Suprapubic skin (tissue), 4 donors: ENCODE measurements at regions not wholly inside any gene's neighbourhood (a gene's known extent, or its start where the extent isn't known, plus 50 kb on each side); places are given as distances from the start of the nearest gene placed in this dataset.
"Not testable (repeated sequence)": the region's sequence is repeated elsewhere in the genome, so short reads cannot be mapped to it uniquely, and the experiment has no call there.

Source experiments
- DNase-seq, 2 donors: peaks; one replicate each; pipeline ENCODE4 v3.0.0-alpha.2; 2019; ENCODE audit warnings: low spot score in 2 of 2
- H3K27ac ChIP-seq: fragments of 200-600 bp; sonication (generic); one replicate; pipeline ENCODE4 v1.5.1; 2019
- H3K27me3 ChIP-seq: fragments of 200-600 bp; sonication (generic); one replicate; pipeline ENCODE4 v1.5.1; 2019
- H3K36me3 ChIP-seq: fragments of 200-600 bp; sonication (generic); one replicate; pipeline ENCODE4 v1.5.1; 2019
- H3K4me1 ChIP-seq: fragments of 200-600 bp; sonication (generic); one replicate; pipeline ENCODE4 v1.5.1; 2019
- H3K4me3 ChIP-seq: fragments of 200-600 bp; sonication (generic); one replicate; pipeline ENCODE4 v1.5.1; 2019; ENCODE audit warnings: mild to moderate bottlenecking
- H3K9me3 ChIP-seq: fragments of 200-600 bp; sonication (generic); one replicate; pipeline ENCODE4 v1.5.1; 2019
- EP300 ChIP-seq: sonication (generic); formaldehyde crosslinking; IDR thresholded peaks from one replicate; pipeline ENCODE4 v1.6.1; 2017; ENCODE audit warnings: antibody characterized with exemption
- POLR2A ChIP-seq, 2 donors: fragments of 450-650 bp; IDR thresholded peaks; one replicate each; pipeline ENCODE4 v1.6.1; 2017; ENCODE audit warnings: antibody characterized with exemption in 2 of 2, mild to moderate bottlenecking in 2 of 2, moderate library complexity in 2 of 2
- POLR2AphosphoS5 ChIP-seq, 3 donors: sonication (generic); formaldehyde crosslinking; IDR thresholded peaks; one replicate each; pipeline ENCODE4 v1.6.1; 2017; ENCODE audit warnings: antibody characterized with exemption in 3 of 3
- whole genome bisulfite sequencing: methylation state at CpG from one replicate; pipeline ENCODE4 v1.1.5; 2018; 5-methylcytosine and 5-hydroxymethylcytosine counted together
- TF ChIP-seq, protein P1 (sequence below), 2 donors: fragments of 200-600 bp in 1 of 2; fragments of 450-650 bp in 1 of 2; sonication (generic) in 1 of 2; IDR thresholded peaks; one replicate each; pipeline ENCODE4 v1.5.1; 2016 to 2019; ENCODE audit warnings: antibody characterized with exemption in 2 of 2, mild to moderate bottlenecking in 1 of 2, moderate library complexity in 1 of 2

DNA sequence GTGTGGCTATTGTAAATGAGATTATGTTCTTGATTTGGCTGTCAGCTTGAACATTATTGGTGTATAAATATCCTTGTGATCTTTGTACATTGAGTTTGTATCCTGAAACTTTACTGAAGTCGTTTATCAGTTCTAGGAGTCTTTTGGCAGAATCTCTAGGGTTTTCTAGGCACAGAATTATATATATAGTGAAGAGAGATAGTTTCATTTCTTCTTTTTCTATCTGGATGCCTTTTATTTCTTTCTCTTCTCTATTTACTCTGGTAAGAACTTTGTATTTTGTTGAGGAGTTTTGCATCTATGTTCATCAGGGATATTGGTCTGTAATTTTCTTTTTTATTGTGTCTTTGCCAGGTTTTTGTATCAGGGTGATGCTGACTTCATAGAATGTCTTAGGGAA, 589.2 kb upstream of the MAN1A1 start:
- no peak for DNase-seq
- Histone ChIP-seq H3K4me1 (no peaks in the 10 kb centered on the region), H3K9me3 (no peaks in the 10 kb centered on the region), H3K27ac (no peak overlapping the region), H3K4me3 (no peak overlapping the region), H3K36me3 (no peaks in the 10 kb centered on the region), H3K27me3 (no peaks in the 10 kb centered on the region)
- no peak for TF ChIP-seq POLR2AphosphoS5 (IDR thresholded peaks at IDR 0.05)
- TF ChIP-seq, protein P1, sequence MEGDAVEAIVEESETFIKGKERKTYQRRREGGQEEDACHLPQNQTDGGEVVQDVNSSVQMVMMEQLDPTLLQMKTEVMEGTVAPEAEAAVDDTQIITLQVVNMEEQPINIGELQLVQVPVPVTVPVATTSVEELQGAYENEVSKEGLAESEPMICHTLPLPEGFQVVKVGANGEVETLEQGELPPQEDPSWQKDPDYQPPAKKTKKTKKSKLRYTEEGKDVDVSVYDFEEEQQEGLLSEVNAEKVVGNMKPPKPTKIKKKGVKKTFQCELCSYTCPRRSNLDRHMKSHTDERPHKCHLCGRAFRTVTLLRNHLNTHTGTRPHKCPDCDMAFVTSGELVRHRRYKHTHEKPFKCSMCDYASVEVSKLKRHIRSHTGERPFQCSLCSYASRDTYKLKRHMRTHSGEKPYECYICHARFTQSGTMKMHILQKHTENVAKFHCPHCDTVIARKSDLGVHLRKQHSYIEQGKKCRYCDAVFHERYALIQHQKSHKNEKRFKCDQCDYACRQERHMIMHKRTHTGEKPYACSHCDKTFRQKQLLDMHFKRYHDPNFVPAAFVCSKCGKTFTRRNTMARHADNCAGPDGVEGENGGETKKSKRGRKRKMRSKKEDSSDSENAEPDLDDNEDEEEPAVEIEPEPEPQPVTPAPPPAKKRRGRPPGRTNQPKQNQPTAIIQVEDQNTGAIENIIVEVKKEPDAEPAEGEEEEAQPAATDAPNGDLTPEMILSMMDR (IDR thresholded peaks at IDR 0.05), result no peak
- no peak for TF ChIP-seq POLR2A (IDR thresholded peaks at IDR 0.05)
- no peak for TF ChIP-seq EP300
- 68% methylated on average over 1 of the region's 1 CpG for WGBS

DNA sequence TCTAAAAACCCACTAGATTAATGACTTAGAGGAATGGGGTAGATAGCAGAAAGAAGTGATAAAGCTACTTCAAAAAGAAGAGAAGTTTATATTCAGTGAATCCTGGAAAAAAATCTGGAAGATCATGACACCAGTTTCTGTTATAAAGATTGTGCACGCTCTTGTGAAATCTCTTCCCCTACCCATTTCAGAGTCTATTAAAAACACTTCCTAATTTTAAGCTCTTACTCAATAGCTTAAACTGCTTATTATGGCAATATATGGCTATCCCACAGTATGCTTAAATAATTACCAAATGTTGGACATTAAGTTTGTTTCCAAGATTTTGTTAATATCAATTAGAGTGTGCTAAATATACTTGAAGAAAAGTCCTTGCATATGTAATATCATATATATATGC, 585.3 kb upstream of the MAN1A1 start:
- no peak overlapping the region for H3K4me3 ChIP-seq
- TF ChIP-seq, protein P1 (IDR thresholded peaks at IDR 0.05), result no peak
- TF ChIP-seq POLR2A (IDR thresholded peaks at IDR 0.05) (no peak), EP300 (no peak), POLR2AphosphoS5 (IDR thresholded peaks at IDR 0.05) (no peak)
- no peaks in the 10 kb centered on the region for H3K4me1 ChIP-seq
- H3K36me3 ChIP-seq, result no peaks in the 10 kb centered on the region
- no peak overlapping the region for H3K27ac ChIP-seq
- DNase-seq, result no peak
- 73% methylated on average over 1 of the region's 1 CpG for WGBS
- no peaks in the 10 kb centered on the region for H3K27me3 ChIP-seq
- no peaks in the 10 kb centered on the region for H3K9me3 ChIP-seq

DNA sequence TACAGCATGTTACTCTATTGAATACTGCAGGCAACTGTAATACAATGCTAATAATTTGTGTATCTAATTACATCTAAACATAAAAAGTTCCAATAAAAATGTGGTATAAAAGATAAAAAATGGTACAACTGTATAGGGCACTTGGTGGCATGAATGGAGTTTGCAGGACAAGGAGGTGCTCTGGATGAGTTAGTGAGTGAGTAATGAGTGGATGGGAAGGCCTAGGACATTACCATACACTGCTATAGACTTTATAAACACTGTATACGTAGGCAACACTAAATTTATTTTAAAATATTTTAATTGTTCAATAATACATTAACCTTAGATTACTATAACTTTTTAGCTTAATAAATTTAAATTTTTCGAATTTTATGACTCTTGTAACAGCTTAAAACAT, 579.6 kb upstream of the MAN1A1 start:
- Histone ChIP-seq H3K36me3 (no peaks in the 10 kb centered on the region), H3K4me1 (no peaks in the 10 kb centered on the region), H3K9me3 (peaks cover 9% of the 10 kb centered on the region), H3K4me3 (no peak overlapping the region), H3K27ac (no peak overlapping the region), H3K27me3 (no peaks in the 10 kb centered on the region)
- no peak for DNase-seq
- WGBS, result 81% methylated on average over 2 of the region's 2 CpGs
- no peak for TF ChIP-seq POLR2A (IDR thresholded peaks at IDR 0.05)
- no peak for TF ChIP-seq EP300
- TF ChIP-seq, protein P1 (IDR thresholded peaks at IDR 0.05), result no peak
- TF ChIP-seq POLR2AphosphoS5 (IDR thresholded peaks at IDR 0.05), result no peak

DNA sequence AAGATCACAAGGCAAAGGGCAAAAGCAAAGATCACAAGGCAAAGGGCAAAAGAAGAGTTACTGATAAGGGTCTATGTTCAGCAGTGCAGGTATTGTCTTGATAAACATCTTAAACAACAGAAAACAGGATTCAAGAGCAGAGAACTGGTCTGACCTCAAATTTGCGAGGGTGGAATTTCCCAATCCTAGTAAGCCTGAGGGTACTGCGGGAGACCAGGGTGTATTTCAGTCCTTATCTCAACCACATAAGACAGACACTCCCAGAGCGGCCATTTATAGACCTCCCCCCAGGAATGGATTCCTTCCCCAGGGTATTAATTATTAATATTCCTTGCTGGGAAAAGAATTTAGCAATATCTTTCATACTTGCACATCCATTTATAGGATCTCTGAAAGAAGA, 575.3 kb upstream of the MAN1A1 start:
- WGBS, result 84% methylated on average over 3 of the region's 3 CpGs
- H3K27me3 ChIP-seq, H3K4me1 ChIP-seq, H3K36me3 ChIP-seq, H3K27ac ChIP-seq, H3K4me3 ChIP-seq, DNase-seq: not testable (repeated sequence)
- H3K9me3 ChIP-seq, result peaks cover 23% of the 10 kb centered on the region

DNA sequence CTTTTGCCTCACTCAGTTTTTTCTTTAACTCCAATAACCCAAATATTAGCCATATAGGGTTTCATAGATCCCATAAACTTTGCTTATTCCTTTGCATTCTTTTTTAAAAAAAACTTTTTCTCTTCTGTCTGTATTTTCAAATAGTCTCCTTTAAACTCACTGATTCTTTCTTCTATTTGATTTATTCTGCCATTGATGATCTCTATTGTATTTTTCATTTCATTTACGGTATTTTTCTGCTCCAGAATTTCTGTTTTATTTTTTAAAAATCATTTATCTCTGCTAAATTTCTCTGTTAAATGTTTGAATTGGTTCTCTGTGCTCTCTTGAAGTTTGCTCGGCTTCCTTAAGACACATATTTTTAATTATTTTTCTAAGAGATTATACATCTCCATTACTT, 573.3 kb upstream of the MAN1A1 start:
- Histone ChIP-seq H3K27me3 (no peaks in the 10 kb centered on the region), H3K4me3 (no peak overlapping the region), H3K9me3 (peaks cover 28% of the 10 kb centered on the region), H3K27ac (no peak overlapping the region), H3K4me1 (no peaks in the 10 kb centered on the region), H3K36me3 (no peaks in the 10 kb centered on the region)
- WGBS, result 85% methylated on average over 2 of the region's 2 CpGs
- no peak for DNase-seq
- TF ChIP-seq POLR2AphosphoS5 (IDR thresholded peaks at IDR 0.05) (no peak), POLR2A (IDR thresholded peaks at IDR 0.05) (no peak), EP300 (no peak)
- TF ChIP-seq, protein P1 (IDR thresholded peaks at IDR 0.05), result no peak

DNA sequence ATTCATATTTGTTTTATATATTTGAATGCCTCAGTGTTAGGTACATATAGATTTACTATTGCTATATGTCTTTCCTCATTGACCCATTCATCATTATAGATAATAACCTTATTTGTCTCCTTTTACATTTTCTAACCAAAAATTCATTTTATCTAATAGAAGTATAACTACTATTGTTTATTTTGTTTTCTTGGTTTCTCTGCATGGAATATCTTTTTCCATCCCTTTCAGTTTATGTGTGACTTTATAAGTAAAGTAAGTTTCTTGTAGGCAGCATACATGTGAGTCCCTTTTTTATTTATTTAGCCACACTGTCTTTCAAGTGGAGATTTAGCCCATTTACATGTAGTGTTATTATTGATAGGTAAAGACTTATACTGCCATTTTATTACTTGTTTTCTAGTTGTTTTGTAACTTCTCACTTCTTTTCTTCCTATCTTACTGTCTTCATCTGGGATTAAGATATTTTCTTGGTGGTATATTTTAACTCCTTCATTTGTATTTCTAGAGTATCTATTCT, 572.0 kb upstream of the MAN1A1 start:
- H3K9me3 ChIP-seq, result peaks cover 28% of the 10 kb centered on the region
- no peak for DNase-seq
- no peaks in the 10 kb centered on the region for H3K4me1 ChIP-seq
- no peak for TF ChIP-seq POLR2A (IDR thresholded peaks at IDR 0.05)
- TF ChIP-seq EP300, result no peak
- TF ChIP-seq POLR2AphosphoS5 (IDR thresholded peaks at IDR 0.05), result no peak
- TF ChIP-seq, protein P1 (IDR thresholded peaks at IDR 0.05), result no peak
- no peaks in the 10 kb centered on the region for H3K36me3 ChIP-seq
- no peak overlapping the region for H3K4me3 ChIP-seq
- H3K27me3 ChIP-seq, result no peaks in the 10 kb centered on the region
- no peak overlapping the region for H3K27ac ChIP-seq
